Neural cell (in vitro differentiated cells): ENCODE measurements at regions not wholly inside any gene's neighbourhood (a gene's known extent, or its start where the extent isn't known, plus 50 kb on each side); places are given as distances from the start of the nearest gene placed in this dataset.

Experiments
- CTCF ChIP-seq: fragments of 450-650 bp; IDR thresholded peaks from 2 replicates; pipeline ENCODE4 v1.5.1; 2014; ENCODE audit warnings: antibody characterized with exemption, mild to moderate bottlenecking, moderate library complexity; ENCODE audit not compliant: poor library complexity, severe bottlenecking
- EP300 ChIP-seq: fragments of 450-650 bp; conservative IDR thresholded peaks from 2 replicates; pipeline ENCODE4 v1.6.1; 2014; ENCODE audit warnings: antibody characterized with exemption, mild to moderate bottlenecking, moderate library complexity; ENCODE audit not compliant: poor library complexity, severe bottlenecking
- POLR2AphosphoS5 ChIP-seq: IDR thresholded peaks from 2 replicates; pipeline ENCODE4 v1.6.1; 2012

DNA sequence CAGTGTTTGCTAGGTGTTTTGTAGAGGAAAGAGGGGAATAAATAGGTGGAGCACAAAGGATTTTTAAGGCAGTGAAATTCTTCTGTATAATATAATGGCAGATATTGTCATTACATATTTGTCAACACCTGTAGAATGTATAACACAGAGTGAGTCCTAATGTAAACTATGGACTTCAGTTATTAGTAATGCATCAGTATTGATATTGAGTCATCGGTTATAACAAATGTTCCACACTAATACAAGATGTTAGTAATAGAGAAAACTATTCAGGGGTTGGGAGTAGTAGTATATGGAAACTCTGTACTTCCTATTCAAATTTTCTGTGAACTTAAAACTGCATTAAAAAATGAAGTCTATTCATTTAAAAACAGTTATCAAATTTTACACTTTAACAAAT is 299.2 kb downstream of the UBE3D start:
- no peak for TF ChIP-seq CTCF
- TF ChIP-seq POLR2AphosphoS5, result no peak
- no peak for TF ChIP-seq EP300
